GM12873 (cell line): ENCODE measurements at regions not wholly inside any gene's neighbourhood (a gene's known extent, or its start where the extent isn't known, plus 50 kb on each side); places are given as distances from the start of the nearest gene placed in this dataset.

Experiments
- CTCF ChIP-seq: IDR thresholded peaks from 2 replicates; pipeline ENCODE4 v1.5.1; 2012; ENCODE audit warnings: low read depth, mild to moderate bottlenecking, moderate library complexity, low read length, control low read depth; ENCODE audit not compliant: insufficient read depth; ENCODE audit errors: missing control alignments

- no peak for TF ChIP-seq CTCF
Observed at GRCh38 chr13:44296856-44297255, 76.8 kb upstream of the SERP2 start.

DNA sequence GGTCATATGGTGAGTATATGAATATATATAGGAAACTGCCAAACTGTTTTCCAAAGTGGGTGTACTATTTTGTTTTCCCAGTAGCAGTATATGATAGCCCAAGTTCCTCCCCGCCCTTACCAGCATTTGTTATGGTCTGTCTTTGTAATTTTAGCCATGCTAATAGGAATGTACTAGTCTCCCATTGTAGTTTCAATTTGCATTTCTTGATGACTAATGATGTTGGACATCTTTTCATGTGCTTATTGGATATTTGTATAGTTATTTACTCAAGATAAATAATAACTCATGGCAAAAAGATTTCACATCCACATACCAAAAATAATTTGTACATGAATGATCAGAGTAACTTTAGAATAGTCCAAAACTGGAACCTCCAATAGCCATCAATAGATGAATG lies 75.3 kb upstream of the SERP2 start:
- no peak for TF ChIP-seq CTCF

- no peak for TF ChIP-seq CTCF
Observed at GRCh38 chr13:44299152-44299943, 74.3 kb upstream of the SERP2 start.

GRCh38 chr13:44300895-44301638 lies 72.6 kb upstream of the SERP2 start:
- no peak for TF ChIP-seq CTCF

DNA sequence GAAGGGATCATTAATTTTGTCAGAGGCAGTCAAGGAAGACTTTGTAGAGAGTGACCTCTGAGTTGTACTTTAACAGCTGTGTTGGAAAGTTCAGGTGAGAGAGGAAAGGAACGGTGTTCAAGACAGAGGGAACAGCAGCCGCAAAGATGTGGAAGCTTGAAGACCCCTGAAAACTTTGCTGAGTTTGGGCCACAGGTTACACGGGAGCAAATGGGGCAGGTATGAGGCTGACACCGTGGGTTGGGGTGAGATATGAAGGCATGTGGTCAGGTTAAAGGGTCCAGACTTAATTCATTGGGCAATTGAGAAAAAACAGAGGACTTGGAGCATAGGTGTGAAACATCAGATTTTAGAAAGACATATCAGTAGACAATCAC lies 72.0 kb upstream of the SERP2 start:
- TF ChIP-seq CTCF, result no peak

GRCh38 chr13:44302233-44302632 lies 71.4 kb upstream of the SERP2 start:
- TF ChIP-seq CTCF, result no peak

DNA sequence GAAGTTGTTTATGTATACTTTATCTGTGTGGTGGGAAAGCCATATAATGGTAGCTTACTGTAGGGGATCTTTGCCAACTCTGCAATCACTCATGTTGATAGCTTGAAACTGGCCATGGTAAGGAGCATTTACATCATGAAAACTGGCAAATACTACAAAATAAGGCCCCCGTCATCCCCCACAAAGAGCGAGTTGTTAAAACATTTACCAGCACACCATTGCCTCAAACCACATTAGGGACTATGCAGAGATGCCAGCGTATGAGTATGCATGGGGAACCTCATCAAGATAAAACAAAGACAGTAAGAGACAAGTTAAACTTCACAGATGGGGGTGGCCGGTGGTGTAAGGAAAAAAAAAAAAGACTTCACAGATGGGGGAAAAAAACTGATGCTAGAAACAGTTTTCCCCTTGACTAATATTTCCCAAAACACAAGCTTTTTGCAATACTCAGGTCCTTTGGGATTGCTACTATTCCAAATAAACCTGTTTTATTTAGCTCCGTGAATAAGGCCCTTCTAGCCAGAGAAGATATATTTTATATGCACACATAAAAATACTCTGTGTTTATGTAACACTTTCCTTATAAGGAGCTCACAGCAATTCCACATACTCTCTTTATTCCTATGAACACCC lies 70.6 kb upstream of the SERP2 start:
- no peak for TF ChIP-seq CTCF
